Fibroblast of peridontal ligament (primary cell): ENCODE measurements at regions not wholly inside any gene's neighbourhood (a gene's known extent, or its start where the extent isn't known, plus 50 kb on each side); places are given as distances from the start of the nearest gene placed in this dataset.

Experiments
- DNase-seq: peaks from one replicate; pipeline ENCODE4 v3.0.0-alpha.2; 2010; ENCODE audit errors: extremely low read depth

GRCh38 chr13:64333888-64334287, 2896.2 kb downstream of the PCDH9 start:
- no peak for DNase-seq

GRCh38 chr13:64332048-64332447, 2898.1 kb downstream of the PCDH9 start:
- no peak for DNase-seq

GRCh38 chr13:64327505-64328194, 2902.5 kb downstream of the PCDH9 start:
- DNase-seq: no peak

GRCh38 chr13:64314331-64314730, 2898.7 kb upstream of the PCDH20 start:
- DNase-seq: no peak

DNA sequence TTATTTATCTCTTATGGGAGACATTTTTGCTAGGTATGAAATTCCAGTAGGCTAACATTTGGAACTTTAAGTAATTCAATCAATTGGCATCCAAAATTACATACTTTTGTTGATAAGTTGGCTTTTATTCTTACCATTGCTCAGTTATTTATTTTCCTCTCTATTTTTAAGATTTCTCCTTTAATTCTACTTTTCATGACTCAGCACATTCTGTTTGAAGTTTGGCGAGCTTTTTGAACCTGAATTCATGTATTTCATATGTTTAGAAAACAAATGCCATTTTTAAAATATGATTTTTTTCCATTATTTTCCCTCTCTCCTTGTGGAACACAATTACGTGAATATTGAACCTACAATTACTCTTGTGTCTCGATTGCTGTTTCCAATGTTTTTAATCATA, 2896.3 kb upstream of the PCDH20 start:
- no peak for DNase-seq

DNA sequence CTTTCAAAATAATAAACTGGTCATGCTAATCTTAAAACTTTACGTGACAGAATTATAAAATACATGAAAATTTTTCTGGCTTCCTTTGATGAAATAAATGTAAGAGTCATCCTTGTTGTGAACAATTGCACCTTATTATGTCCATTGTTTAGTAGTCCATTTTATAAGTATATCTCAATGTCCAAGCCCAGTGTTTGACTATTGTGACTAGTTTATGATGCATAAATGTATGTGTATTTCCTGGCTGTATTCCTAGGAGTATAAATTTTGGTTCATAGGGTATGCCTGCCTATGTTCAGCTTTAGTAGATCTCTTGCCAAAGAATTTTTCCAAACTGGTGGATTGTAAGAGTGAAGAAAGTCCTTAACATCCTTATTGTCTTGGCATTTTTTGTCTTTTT, 2895.5 kb upstream of the PCDH20 start:
- no peak for DNase-seq

GRCh38 chr13:64305246-64305645, 2889.6 kb upstream of the PCDH20 start:
- DNase-seq: no peak

GRCh38 chr13:64300239-64300638, 2884.6 kb upstream of the PCDH20 start:
- no peak for DNase-seq

GRCh38 chr13:64293923-64294322, 2878.3 kb upstream of the PCDH20 start:
- no peak for DNase-seq

- no peak for DNase-seq
These were observed 2874.1 kb upstream of the PCDH20 start for GRCh38 chr13:64289702-64290101.

DNA sequence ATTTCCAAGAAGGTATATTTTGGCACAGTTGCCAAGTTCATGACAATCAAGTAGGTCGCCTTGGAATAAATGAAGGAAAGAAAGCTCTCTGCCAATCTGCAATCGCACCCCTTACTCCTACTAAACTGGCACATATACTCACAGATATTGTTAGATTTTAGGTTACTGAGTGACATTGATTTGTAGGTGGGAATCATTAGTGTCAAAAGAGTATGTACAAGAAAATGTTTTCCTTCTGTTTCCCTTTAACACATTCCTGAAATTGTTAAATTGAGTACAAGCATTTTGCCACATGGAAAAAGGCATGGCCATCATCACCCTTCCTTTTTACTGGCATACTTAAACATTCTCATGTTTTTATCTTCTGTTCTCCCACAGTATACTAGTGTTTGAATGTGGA, 2868.3 kb upstream of the PCDH20 start:
- no peak for DNase-seq

DNA sequence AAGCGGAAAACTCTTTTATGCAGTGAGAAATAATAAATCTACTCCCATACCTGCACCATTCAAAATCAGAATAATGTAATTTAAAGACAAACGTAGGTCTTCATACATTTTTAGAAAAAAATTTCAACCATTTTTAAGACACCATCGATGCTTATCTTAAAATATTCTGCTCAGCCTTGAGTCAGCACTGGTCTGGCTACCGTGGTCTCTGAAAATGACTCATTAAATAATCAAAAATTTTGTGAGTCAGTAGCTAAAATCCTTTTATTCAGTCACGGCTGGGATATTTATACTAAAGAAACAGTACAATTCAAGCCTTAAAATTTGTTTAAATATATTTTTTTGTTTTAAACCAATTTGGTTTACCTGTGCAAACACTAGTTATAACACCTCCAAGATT, 2862.8 kb upstream of the PCDH20 start:
- DNase-seq: no peak

- DNase-seq: no peak
These were observed 2861.4 kb upstream of the PCDH20 start for GRCh38 chr13:64277097-64277496.

DNA sequence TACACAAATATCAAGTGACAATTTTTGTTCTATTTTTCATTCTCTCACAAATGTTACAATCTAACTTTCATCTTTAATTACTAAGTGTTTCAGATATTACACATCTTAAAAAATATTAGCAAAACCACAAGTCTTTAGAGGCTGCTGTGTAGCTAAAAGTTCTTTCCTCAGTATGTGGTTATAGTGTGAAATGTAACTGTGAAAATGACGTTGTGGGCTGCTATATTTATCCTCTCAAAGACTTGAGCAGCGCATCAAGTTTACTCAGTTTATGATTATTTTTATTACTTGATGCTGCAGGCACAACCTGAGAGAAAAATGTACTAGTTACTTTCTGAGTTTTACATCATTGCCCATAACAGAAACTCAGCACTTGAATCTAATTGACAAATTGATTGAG, 2860.6 kb upstream of the PCDH20 start:
- DNase-seq: no peak

- DNase-seq: no peak
These were observed 2859.0 kb upstream of the PCDH20 start for GRCh38 chr13:64274481-64275217.

GRCh38 chr13:64273780-64274179, 2858.1 kb upstream of the PCDH20 start:
- no peak for DNase-seq

DNA sequence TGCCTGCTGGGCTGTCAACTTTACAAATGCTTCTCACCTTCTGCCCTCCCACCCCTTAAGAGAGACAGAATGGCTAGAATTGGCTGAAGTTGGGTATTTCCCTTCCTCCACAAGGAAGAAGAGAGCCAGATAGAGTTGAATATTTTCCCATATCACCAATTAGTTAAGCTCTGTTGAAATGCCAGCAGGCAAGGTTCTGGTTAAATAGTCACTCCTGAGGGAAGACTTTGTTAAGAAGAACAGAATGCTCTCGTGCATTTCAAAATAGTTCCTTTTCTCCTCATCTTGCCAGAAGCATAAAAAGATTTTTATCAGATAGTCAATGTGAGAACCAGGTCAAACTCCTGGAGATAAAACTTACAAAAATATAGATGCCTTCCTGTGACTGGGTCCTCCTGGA, 2857.0 kb upstream of the PCDH20 start:
- DNase-seq: no peak

DNA sequence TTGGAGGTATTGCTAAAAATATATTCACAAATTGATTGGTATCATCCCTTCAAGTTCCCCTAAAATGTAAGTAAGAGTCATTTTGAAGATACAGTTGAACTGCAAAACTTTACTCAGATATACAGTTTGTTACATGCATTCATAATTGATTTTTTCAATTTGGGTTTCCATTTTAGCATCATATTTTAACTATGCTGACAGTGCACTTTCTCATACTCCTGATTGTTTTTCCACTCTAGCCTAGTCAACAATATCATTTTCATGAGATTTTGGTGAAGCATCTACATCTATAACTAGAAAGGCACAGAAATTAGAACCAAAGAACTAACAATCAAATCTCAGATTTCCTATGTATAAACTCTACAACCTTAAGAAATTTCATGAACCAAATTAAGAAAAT, 2850.4 kb upstream of the PCDH20 start:
- no peak for DNase-seq

GRCh38 chr13:64263285-64263684, 2847.6 kb upstream of the PCDH20 start:
- no peak for DNase-seq

DNA sequence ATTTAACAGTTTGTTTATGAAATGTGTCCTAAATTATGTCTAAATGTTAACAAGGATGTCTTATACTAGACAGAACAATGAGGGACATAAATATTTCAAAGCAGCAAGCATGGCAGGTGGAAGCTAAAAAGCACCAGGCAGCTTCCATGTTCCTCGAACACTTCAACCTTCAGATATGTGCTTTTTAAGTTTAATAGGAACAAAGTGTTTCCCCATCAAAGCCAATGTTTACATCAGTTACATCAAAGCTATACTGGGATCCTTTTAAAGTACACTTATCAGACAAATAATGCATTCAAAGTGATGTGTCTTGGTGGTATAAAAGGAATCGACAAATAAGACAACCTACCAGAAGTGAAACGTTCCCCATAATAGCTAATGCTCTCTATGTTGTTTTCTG, 2841.1 kb upstream of the PCDH20 start:
- DNase-seq: no peak

DNA sequence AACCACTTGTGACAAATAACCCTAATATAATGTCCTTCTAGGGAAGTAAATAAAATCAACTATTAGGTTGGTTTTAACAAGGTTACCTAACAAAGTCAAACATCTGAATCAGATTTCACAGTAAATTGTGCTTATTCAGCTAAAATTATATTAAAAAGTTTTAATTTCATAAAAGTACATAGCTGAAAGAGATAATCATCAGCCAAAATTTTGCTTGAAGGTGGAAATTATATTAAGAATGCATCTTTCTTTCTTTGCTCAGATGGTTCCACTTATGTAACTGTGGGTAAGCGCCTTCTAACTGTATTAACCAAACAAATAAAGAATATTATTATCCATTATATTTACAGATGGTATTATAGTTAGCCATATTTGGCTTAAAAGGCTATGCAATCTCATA, 2840.3 kb upstream of the PCDH20 start:
- no peak for DNase-seq

GRCh38 chr13:64248371-64249065, 2832.9 kb upstream of the PCDH20 start:
- no peak for DNase-seq

GRCh38 chr13:64239372-64239771, 2823.7 kb upstream of the PCDH20 start:
- no peak for DNase-seq
